ENCODE measurements at regions not wholly inside any gene's neighbourhood (a gene's known extent, or its start where the extent isn't known, plus 50 kb on each side); places are given as distances from the start of the nearest gene placed in this dataset.

- Histone ChIP-seq H3K27me3 (ENCODE audit: insufficient read depth, poor library complexity, severe bottlenecking) (peaks cover 3% of the 10 kb centered on the region), H3K9me3 (ENCODE audit: severe bottlenecking) (no peaks in the 10 kb centered on the region), H3K36me3 (ENCODE audit: low read depth) (no peaks in the 10 kb centered on the region), H3K4me1 (ENCODE audit: insufficient read depth, poor library complexity, severe bottlenecking) (no peaks in the 10 kb centered on the region), H3K4me3 (ENCODE audit: severe bottlenecking) (no peak overlapping the region), H3K27ac (ENCODE audit: poor library complexity, severe bottlenecking) (no peak overlapping the region)
- no peak for ATAC-seq (ENCODE audit: low read depth)
- peak; percentile 13 for TF ChIP-seq CTCF (IDR thresholded peaks at IDR 0.05; ENCODE audit: poor library complexity, severe bottlenecking)
- no peak for DNase-seq (ENCODE audit: low spot score)
Observed at GRCh38 chr7:114217026-114217806, 197.4 kb upstream of the FOXP2 start.

GRCh38 chr7:114214466-114214865, 200.1 kb upstream of the FOXP2 start:
- H3K4me3 ChIP-seq (ENCODE audit: severe bottlenecking), result no peak overlapping the region
- no peaks in the 10 kb centered on the region for H3K4me1 ChIP-seq (ENCODE audit: insufficient read depth, poor library complexity, severe bottlenecking)
- no peaks in the 10 kb centered on the region for H3K9me3 ChIP-seq (ENCODE audit: severe bottlenecking)
- H3K36me3 ChIP-seq (ENCODE audit: low read depth), result no peaks in the 10 kb centered on the region
- ATAC-seq (ENCODE audit: low read depth) (no peak), DNase-seq (ENCODE audit: low spot score) (no peak)
- peaks cover 3% of the 10 kb centered on the region for H3K27me3 ChIP-seq (ENCODE audit: insufficient read depth, poor library complexity, severe bottlenecking)
- H3K27ac ChIP-seq (ENCODE audit: poor library complexity, severe bottlenecking), result no peak overlapping the region
- no peak for TF ChIP-seq CTCF (IDR thresholded peaks at IDR 0.05; ENCODE audit: poor library complexity, severe bottlenecking)

- no peak for ATAC-seq (ENCODE audit: low read depth)
- Histone ChIP-seq H3K9me3 (ENCODE audit: severe bottlenecking) (no peaks in the 10 kb centered on the region), H3K27me3 (ENCODE audit: insufficient read depth, poor library complexity, severe bottlenecking) (peaks cover 3% of the 10 kb centered on the region)
Observed at GRCh38 chr7:114212721-114213429, 201.7 kb upstream of the FOXP2 start.

GRCh38 chr7:114209968-114210367, 204.6 kb upstream of the FOXP2 start:
- H3K27me3 ChIP-seq (ENCODE audit: insufficient read depth, poor library complexity, severe bottlenecking), result peaks cover 3% of the 10 kb centered on the region
- no peaks in the 10 kb centered on the region for H3K4me1 ChIP-seq (ENCODE audit: insufficient read depth, poor library complexity, severe bottlenecking)
- no peaks in the 10 kb centered on the region for H3K9me3 ChIP-seq (ENCODE audit: severe bottlenecking)
- no peak overlapping the region for H3K27ac ChIP-seq (ENCODE audit: poor library complexity, severe bottlenecking)
- no peaks in the 10 kb centered on the region for H3K36me3 ChIP-seq (ENCODE audit: low read depth)
- ATAC-seq (ENCODE audit: low read depth), result no peak
- H3K4me3 ChIP-seq (ENCODE audit: severe bottlenecking), result no peak overlapping the region
- no peak for DNase-seq (ENCODE audit: low spot score)
- no peak for TF ChIP-seq CTCF (IDR thresholded peaks at IDR 0.05; ENCODE audit: poor library complexity, severe bottlenecking)

More at GRCh38 chr7:114212721-114213429, 201.7 kb upstream of the FOXP2 start:
- Histone ChIP-seq H3K4me1 (ENCODE audit: insufficient read depth, poor library complexity, severe bottlenecking) (no peaks in the 10 kb centered on the region), H3K4me3 (ENCODE audit: severe bottlenecking) (no peak overlapping the region), H3K36me3 (ENCODE audit: low read depth) (no peaks in the 10 kb centered on the region), H3K27ac (ENCODE audit: poor library complexity, severe bottlenecking) (no peak overlapping the region)
- no peak for TF ChIP-seq CTCF (IDR thresholded peaks at IDR 0.05; ENCODE audit: poor library complexity, severe bottlenecking)
- DNase-seq (ENCODE audit: low spot score), result no peak

- no peak overlapping the region for H3K4me3 ChIP-seq (ENCODE audit: severe bottlenecking)
- DNase-seq (ENCODE audit: low spot score) (no peak), ATAC-seq (ENCODE audit: low read depth) (no peak)
- TF ChIP-seq CTCF (IDR thresholded peaks at IDR 0.05; ENCODE audit: poor library complexity, severe bottlenecking), result no peak
- no peaks in the 10 kb centered on the region for H3K36me3 ChIP-seq (ENCODE audit: low read depth)
- H3K4me1 ChIP-seq (ENCODE audit: insufficient read depth, poor library complexity, severe bottlenecking), result no peaks in the 10 kb centered on the region
- H3K9me3 ChIP-seq (ENCODE audit: severe bottlenecking), result no peaks in the 10 kb centered on the region
- no peaks in the 10 kb centered on the region for H3K27me3 ChIP-seq (ENCODE audit: insufficient read depth, poor library complexity, severe bottlenecking)
- no peak overlapping the region for H3K27ac ChIP-seq (ENCODE audit: poor library complexity, severe bottlenecking)
Observed at GRCh38 chr7:114206688-114207087, 207.9 kb upstream of the FOXP2 start.
